GM18907 (cell line): ENCODE measurements at regions not wholly inside any gene's neighbourhood (a gene's known extent, or its start where the extent isn't known, plus 50 kb on each side); places are given as distances from the start of the nearest gene placed in this dataset.

Experiments
- ATAC-seq: cut with Tn5 transposase; IDR thresholded peaks from one replicate; pipeline ENCODE4 v1.9.1; 2021; ENCODE audit warnings: mild to moderate bottlenecking, moderate library complexity; ENCODE audit not compliant: unreplicated experiment

- no peak for ATAC-seq
These were observed 363.7 kb downstream of the BMPER start for GRCh38 chr7:34269084-34269483.

GRCh38 chr7:34275624-34276023 lies 370.3 kb downstream of the BMPER start:
- ATAC-seq, result no peak

- ATAC-seq, result peak; percentile 78
These were observed 371.9 kb downstream of the BMPER start for GRCh38 chr7:34277016-34277802.

- no peak for ATAC-seq
These were observed 372.5 kb downstream of the BMPER start for GRCh38 chr7:34277803-34278199.

- no peak for ATAC-seq
These were observed 375.9 kb downstream of the BMPER start for GRCh38 chr7:34281260-34281659.

GRCh38 chr7:34282271-34282670 lies 375.7 kb upstream of the NPSR1 start:
- no peak for ATAC-seq

- ATAC-seq, result no peak
These were observed 361.4 kb upstream of the NPSR1 start for GRCh38 chr7:34296663-34297062.

GRCh38 chr7:34298492-34299013 lies 359.5 kb upstream of the NPSR1 start:
- no peak for ATAC-seq

- ATAC-seq, result no peak
These were observed 359.0 kb upstream of the NPSR1 start for GRCh38 chr7:34299066-34299465.

- no peak for ATAC-seq
These were observed 350.5 kb upstream of the NPSR1 start for GRCh38 chr7:34307540-34307939.

- ATAC-seq, result no peak
These were observed 349.4 kb upstream of the NPSR1 start for GRCh38 chr7:34308595-34308994.

- no peak for ATAC-seq
These were observed 348.9 kb upstream of the NPSR1 start for GRCh38 chr7:34309116-34309515.

GRCh38 chr7:34309584-34309983 lies 348.4 kb upstream of the NPSR1 start:
- no peak for ATAC-seq

- no peak for ATAC-seq
These were observed 346.4 kb upstream of the NPSR1 start for GRCh38 chr7:34311591-34311990.

- no peak for ATAC-seq
These were observed 345.4 kb upstream of the NPSR1 start for GRCh38 chr7:34312624-34313023.

GRCh38 chr7:34313289-34313688 lies 344.7 kb upstream of the NPSR1 start:
- no peak for ATAC-seq

- no peak for ATAC-seq
These were observed 343.0 kb upstream of the NPSR1 start for GRCh38 chr7:34315032-34315431.

GRCh38 chr7:34317039-34317438 lies 341.0 kb upstream of the NPSR1 start:
- no peak for ATAC-seq

GRCh38 chr7:34320412-34320811 lies 337.6 kb upstream of the NPSR1 start:
- ATAC-seq, result no peak

GRCh38 chr7:34320926-34321661 lies 336.9 kb upstream of the NPSR1 start:
- ATAC-seq, result peak; percentile 93

- ATAC-seq, result peak; percentile 48
These were observed 335.2 kb upstream of the NPSR1 start for GRCh38 chr7:34322841-34323240.

- ATAC-seq, result no peak
These were observed 330.3 kb upstream of the NPSR1 start for GRCh38 chr7:34327681-34328080.
